HG02981 (cell line): ENCODE measurements at regions not wholly inside any gene's neighbourhood (a gene's known extent, or its start where the extent isn't known, plus 50 kb on each side); places are given as distances from the start of the nearest gene placed in this dataset.

Source experiments
- ATAC-seq: cut with Tn5 transposase; IDR thresholded peaks from one replicate; pipeline ENCODE4 v1.9.1; 2021; ENCODE audit warnings: mild to moderate bottlenecking, moderate library complexity; ENCODE audit not compliant: unreplicated experiment

DNA sequence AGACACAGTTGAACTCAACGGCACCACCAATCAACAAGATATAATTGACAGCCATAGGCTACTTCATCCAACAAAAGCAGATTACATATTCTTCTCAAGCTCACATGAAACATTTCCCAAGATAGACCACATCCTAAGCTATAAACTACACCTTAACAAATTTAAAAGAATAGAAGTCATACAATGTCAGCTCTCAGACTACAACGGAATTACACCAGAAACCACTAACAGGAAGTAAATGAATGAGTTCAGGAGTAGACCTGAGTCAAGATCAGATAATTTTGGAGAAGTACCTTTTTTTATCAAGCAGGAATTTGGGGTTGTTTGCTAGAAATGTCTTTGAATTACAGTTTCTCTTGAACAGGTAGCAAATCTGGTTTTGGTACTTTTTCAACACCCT lies 237.8 kb downstream of the TBX18 start:
- no peak for ATAC-seq

DNA sequence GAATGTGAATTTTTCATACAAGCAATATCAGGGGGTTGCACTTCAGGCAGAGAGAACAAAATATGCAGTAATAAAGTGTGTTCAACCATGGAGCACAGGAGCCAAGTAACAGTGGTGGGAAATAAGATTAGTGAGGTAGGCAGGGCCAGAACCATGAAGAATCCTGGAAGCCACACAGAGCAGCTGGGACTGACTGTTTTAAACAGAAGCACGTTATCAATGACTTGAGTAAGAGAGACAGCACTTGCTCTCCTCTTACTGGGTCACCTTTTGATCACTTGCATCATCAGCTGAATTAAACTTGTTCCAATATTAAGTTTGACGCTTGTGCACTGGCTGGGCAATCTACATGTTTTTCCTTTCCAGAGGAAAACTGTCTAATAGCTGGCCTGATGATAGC lies 238.5 kb downstream of the TBX18 start:
- no peak for ATAC-seq

DNA sequence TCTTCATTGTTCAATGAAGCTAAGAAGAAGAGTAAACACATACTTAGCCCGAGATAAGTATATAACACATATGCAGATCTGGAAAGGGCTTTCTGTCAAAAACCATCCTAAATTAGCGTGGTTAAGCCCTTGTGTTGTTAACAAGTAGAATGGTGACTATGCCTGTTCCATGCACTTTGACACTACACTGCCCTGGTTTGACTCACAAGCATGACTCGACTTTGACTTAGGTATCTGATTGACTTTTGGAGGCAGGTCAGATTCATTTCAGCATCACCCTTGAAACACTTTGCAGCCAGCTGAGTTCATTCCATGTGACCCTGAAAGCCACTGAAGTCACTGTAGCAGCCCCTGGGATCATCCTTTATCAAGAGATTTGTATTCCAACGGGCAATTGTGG lies 239.8 kb downstream of the TBX18 start:
- ATAC-seq = no peak

DNA sequence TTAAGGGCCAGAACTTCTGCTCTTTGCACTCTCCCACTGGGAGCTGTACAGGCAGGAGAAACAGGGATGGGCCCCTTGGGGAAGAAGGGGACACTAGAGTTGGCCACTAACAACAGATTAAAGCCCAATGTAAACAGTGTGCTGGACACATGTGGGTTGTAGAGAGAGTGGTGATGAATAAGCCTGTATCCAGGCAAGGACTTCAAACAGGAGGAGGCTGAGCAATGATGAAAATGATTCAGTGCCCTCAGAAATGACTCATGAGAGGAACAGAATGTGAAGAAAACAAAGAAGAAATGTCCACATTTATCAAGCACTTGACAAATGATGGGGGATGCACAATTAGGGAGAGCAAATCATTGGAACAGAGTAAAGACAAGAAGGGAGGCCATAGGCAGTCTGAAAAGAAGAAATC lies 242.3 kb downstream of the TBX18 start:
- ATAC-seq = no peak

DNA sequence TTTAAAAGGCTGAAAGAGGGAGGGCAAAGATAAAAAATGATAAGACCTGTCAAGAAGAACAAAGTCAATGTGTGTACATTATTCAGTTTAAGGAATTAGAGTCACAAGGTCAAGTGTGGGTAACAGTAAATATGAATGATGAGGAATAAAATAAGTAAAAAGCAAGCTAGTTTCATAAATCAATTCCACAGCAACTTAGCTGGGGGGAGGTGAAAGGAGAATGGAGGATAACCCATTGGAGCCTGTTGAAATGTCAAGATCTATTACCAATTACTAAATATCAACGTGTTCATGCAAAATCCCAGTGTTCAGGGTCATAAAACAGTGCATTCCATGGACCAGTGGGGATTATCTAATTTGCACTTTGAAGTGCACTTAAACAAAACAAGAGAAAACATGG lies 242.9 kb downstream of the TBX18 start:
- ATAC-seq = no peak

DNA sequence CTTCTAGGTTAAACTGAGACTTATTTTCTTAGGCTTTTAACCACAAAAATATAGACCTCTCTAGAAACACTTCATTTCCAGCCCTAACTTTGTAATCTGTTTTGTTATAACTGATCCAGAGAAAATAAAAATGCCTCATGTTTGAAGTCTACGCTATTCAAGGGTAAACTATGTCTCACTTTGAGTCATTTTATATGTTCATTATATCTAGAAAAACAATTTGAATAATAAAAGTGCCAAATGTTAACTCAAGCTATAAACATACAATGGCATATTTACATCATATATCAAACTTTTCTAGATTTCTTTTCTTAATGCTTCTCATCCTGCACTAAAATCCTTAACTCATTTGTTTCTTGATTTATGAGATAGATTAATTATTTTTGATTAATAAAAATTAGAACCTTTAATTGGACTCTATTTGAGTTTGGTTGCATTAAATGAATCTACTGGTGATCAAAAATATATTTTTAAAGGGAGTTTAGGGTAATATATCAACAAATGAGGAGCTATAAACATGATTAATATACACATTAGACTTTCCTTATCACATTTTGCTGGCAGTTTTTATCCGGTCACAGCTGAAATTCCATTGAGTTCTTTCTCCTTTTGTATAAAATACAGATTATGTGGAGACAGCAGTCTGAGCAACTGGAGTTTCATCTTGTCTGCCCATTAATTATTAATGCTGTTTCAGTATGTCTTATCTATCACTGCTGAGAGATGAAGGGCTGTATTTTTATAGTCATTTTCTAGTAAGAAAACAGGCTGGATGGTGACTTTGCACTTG lies 246.5 kb downstream of the TBX18 start:
- no peak for ATAC-seq

DNA sequence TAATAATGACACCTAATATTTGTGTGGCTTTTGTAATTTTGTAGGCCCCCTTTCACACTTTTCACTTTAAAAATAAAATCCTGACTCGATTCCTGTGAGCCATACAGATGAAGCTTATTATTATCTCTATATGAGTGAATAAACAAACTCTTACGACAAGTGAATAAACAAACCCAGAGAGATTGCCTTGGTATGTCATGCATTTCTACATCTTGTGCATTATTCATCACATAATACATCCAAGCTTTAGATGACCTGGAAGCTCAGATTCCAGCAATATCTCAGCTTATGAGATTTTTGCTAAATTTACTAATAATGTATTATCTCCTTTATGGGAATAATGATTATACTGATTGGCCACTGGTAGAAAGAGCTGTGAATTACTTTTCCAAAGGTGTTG lies 248.2 kb downstream of the TBX18 start:
- no peak for ATAC-seq

DNA sequence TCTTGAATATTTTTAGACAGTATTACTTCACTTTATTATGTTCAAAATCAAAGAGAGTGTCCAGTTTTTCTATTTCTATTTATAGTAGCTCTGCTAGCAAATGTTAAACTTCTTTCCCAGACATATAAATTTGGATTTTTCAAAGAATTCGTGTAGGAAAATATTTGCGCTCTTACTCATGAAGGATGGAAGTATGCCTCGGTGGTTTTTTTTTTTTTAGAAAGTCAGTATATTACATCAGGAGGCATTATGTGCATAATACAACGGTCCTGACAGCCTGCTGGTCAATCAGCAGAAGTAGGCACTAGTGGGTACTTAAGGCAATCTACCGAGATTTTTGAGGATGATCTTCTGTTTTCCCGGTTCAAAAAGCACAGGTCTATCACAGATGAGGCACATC lies 249.3 kb downstream of the TBX18 start:
- ATAC-seq = no peak

DNA sequence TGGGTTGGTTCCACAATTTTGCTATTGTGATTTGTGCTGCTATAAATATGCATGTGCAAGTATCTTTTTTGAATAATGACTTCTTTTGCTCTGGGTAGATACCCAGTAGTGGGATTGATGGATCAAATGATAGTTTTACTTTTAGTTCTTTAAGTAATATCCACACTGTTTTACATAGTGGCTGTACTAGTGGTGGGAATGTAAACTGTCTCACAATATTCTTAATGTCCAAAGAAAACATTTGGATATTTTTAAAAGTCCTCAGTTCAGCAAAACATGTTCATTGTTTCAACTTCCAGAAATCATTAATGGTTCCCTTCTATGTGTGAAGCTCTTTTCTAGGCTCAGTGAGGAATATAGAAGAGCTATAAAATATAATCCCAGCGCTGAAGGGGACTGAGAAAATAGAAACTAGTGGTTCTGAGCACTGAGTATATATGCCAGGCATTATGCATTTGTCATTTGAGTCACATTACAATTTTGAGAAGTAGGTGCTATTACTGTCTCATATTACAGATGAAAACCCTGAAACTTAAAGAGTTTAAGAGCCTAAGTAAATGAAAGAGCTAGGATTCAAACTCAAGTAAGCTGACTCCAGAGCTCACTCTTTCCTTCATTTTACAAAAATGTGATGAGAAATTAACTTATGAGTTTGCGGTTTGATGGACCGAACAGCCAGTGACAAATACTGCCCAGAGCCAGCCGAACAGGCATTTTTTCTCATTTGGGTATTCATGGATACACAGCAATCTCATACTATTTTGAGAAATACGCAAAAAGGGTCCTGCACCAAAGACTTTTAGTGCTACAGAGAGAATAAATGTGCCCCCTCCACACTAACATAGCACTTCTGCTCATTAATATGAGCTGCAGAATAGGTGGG lies 250.1 kb downstream of the TBX18 start:
- ATAC-seq = no peak

DNA sequence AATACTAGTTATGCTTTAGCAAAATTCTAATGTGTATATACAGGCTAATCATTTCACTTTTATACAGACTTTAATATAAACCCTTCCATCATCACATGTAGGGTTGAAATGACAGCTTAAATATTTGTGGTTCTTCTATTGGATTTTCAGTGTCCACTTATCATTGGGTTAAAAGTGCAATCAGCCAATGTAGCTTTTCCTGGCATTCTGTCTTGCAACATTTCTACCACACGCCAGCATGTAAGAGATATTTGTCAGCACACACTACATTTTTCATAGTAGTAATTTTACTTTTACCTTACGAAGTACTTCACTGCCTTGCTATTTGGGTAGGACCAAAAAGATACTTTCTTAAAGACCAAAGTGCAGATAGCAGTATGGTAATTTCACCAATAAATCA lies 252.0 kb downstream of the TBX18 start:
- no peak for ATAC-seq

DNA sequence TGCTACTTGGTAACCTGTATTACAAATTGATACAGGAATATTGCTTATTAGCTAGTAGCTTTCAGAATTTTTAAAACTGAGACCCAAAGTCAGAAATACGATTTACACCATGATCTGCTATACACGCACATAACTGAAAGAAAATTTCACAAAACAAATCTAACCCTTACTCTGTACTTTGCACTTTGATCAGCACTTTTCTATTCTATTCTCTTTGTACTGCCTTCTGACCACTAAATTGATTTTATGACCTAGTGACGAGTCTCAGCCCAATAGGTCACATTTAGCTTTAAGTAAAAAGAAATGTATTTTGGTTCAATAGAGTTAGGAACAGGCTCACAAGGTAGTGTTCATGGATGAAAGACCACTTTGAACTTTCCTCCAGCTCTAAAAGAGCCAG lies 252.5 kb downstream of the TBX18 start:
- ATAC-seq = no peak

DNA sequence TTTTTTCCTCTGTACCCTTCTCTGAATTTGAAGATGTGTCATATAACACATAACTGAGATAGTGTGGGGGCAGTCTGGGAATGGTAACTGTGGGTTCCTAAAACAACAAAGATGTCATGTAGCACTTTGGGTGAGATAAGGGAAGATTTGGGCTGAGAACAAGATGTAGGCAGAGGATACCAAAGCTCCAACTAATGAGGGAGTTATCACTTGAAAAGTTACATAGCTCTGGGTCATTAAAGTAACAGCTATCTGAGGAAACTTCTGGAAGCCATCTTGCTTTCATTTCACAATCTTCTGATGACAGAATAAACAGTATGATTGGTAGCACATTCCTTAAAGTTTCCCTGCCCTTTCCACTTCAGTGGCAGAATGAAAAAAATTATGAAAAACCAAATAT lies 255.4 kb downstream of the TBX18 start:
- ATAC-seq = no peak

DNA sequence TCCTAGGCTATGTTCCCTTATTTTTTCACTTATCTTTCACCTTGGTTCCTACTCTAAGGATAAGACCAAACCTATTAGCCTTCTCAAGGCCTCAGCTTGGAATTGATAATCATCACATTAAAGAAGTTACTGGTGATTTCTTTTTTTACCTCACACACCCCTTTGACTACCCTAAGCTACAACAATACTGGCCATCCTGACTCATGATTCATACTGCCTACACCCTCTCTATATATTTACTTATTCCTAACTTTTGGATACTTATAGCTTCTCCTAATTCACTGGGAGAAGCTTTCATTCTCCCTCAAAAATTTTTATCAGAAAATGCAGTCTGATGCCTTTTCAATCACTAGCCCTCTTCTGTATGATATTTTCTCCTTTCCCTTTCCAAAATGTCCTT lies 256.1 kb downstream of the TBX18 start:
- no peak for ATAC-seq

DNA sequence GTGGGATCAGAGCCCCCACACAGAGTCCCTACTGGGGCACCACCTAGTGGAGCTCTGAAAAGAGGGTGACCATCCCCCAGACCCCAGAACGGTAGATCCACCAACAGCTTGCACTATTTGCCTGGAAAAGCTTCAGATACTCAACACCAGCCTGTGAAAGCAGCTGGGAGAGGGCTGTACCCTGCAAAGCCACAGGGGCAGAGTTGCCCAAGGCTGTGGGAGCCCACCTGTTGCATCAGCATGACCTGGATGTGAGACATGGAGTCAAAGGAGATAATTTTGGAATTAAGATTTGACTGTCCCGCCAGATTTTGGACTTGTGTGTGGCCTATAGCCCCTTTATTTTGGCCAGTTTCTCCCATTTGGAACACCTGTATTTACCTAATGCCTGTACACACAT lies 260.4 kb downstream of the TBX18 start:
- ATAC-seq = no peak

DNA sequence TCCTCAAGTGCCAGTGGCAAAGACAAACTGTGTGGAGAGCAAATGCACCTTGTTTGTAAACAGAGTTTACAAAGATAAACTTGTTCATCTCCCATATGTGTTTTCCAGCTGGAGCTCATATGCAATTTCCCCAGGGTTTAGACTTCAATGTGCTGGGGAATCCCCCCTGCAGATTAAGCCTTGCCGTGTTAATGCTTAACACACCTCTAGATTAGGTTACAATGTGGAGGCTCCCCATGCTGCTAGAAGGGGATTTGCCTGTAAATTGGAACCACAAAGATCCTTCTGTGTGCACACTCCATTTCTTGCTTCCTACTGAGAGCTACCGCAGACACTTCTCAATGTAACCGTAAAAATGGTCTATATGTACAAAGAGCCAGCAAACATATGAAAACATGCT lies 263.1 kb downstream of the TBX18 start:
- no peak for ATAC-seq

DNA sequence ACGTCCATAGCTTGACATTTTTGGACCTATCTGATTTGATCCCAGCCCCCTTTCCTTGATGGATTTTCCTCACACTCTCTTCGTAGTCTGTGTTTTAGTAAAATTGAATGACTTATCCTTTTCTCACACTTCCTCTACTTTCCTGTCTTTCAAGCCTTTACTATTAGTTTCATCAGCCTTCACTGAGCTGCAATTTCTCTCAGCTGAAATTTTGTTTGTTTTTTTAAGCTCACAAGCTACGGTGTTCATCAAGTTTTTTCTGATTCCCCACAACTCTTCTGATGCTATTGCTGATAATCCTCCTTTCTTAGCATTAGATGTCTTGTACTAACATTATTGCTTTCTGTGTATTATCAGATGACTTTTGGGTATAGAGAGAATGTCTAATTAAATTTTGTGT lies 263.7 kb downstream of the TBX18 start:
- ATAC-seq = no peak

DNA sequence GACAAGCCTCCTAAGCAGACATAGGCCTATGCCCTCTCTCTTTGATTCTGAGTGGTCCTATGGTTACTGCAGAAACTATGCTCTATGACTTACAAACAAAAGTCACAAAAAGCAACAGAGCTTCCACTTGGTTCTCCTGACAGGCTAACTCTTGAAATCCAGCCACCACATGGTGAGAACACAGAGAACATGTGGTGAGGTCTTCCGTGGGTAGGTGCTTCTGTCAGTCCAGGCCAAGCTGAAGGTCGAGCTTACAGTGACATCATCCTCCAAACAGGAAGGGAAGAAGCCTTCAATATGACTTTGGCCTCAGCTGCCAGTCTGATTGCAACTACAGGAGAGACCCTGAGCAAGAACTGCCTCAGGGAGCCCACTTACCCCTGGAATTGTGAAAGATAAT lies 265.5 kb downstream of the TBX18 start:
- ATAC-seq = no peak

DNA sequence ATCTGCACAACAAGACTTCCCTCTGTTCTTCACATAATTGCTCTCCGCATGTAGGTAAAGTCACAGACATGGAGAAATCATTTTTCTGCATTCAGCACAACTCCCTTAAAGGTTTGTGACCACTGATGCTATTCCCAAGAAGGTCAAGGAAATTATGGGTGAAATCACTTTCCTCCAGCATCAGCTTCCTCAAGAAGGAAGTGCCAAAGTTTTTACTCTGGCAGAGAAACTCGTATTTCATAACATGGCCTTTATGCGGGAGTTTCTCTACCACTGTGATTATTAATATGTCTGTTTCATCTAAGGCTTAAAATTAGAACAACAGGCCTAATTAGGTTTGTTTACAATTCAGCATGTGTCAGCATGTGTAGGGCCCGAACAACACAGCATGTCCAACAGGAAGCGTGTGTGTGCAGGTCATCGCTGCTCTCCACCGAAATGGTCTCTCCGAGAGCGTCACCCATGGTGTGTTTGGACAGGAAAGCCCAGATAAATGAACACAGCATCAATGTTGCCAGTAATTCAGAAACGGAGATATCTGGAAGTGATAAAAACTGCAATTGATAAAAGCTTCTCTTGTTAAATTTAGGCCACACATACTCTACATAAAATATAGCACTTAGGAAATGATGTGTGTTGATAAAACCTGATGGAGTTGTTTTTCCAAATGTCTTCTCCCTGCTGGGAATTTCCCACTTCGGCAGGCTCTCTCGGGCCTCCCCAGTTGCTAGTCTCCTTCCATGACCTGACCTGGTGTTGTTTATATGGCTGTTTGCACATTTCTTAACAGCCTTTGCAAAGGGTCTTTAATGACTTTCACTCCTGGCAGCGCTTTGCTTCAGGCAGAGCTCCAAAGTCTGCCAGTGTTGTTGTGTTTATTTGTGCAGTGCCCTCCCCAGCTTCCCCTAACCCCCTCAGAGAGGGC lies 265.1 kb upstream of the CEP162 start:
- ATAC-seq = no peak

DNA sequence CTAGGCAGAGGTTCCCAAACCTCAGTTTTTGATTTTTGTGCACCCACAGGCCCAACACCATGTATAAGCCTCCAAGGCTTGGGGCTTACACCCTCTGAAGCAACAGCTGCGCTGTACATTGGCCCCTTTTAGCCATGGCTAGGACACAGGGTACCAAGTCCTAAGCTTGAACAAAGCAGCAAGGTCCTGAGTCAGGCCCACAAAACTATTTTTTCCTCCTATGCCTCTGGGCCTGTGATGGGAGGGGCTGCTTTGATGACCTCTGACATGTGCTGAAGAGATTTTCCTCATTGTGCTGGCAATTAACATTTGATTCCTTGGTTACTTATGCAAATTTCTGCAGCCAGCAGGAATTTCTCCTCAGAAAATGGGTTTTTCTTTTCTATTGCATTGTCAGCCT lies 262.2 kb upstream of the CEP162 start:
- no peak for ATAC-seq

DNA sequence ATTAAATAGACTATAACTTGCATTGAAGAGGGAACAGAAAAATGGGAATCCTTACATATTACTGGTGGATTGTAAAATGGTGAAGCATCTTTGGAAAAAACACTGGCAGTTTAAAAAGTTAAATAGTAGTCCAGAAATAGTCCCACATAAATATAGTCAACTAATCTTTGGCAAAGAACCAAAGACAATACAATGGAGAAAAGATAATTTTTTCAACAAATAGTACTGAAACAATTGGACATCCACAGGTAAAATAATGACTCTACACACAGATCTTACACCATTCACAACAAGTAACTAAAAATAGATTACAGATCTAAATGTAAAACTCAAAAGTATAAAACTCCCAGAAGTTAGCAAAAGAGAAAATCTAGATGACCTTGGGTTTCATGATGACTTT lies 259.1 kb upstream of the CEP162 start:
- no peak for ATAC-seq

DNA sequence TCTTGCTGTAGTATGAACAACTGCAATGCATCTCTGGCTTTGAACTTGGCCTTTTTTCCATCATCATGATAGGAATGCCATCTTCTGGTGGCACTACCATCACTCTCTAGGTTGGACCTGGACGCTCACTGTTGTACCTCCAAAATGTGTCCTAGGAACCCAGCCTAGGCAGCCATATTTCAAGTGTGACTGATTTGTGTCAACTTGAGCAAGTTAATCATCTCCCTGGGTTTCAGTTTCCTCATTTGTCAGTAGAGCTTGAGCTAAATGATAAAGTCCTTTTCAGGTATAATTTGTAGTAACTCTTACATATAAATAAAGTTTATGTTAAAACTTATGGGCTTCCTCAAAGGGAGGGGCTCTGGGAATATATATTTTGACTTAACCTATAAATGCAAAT lies 241.7 kb upstream of the CEP162 start:
- ATAC-seq = no peak
